Occipital lobe (tissue), 1 donor: ENCODE measurements at regions not wholly inside any gene's neighbourhood (a gene's known extent, or its start where the extent isn't known, plus 50 kb on each side); places are given as distances from the start of the nearest gene placed in this dataset.

Experiments
- DNase-seq: peaks from one replicate; lab custom pipeline; 2025; lab: John Stamatoyannopoulos, UW

DNA sequence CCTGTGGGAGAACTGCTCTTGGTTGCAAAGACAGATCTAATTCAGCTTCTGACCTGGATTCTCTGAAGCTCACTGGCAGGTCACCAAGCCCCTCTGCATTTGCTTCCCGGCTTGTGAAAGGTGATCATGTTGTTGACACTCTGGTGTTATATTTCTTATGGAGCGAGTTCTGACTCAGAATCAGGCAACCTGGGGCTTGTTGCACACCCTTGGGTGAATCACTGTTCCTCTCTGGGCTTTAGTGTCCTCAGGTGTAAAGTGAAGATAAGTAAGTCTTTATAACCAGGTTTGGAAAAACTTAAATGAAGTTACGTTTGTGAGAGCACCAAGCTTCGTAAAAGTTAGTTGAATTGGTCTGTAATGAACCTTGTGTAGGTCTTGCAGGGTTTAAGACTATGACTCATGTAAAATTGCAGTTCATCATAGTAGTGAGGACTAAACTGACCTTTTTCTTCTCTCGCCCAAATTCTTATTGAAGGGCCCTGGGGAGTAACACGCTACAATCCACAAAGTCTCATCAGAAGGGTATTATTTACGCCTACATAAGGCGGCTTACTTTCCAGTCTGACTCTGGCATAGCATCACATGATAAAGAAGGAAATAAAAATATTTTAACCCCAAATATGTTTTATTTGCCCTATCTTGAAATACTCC lies 218.6 kb downstream of the TMEM38B start:
- DNase-seq = no peak

DNA sequence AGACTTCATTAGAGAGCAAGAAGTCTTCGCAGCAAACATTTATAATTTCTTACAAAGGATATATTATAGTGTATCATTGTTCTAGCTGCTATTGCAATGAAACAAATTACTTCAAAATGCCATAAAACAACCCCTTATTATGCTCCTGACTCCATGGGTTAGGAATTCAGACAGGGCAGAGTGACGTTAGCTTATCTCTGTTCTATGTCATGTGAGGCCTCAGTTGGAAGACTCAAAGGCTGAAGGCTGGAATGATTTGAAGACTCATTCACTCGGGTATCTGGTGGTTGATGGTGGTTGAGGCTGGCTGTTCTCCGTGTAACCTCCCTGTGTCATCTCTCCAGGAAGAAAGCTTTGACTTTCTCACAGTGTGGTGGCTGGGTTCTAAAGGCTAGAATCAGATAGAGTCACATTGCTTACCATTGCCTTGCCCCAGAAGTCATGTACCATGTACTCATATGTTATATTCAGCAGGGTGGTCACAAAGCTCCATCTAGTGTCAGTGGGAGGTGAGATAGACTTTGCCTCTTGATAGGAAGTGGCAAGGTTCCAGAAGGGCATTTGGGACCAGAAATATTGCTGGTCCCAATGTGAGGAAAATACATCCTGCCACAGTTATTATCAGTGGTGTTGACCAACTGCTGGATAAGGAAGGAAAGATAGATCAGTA lies 226.9 kb downstream of the TMEM38B start:
- DNase-seq = no peak

DNA sequence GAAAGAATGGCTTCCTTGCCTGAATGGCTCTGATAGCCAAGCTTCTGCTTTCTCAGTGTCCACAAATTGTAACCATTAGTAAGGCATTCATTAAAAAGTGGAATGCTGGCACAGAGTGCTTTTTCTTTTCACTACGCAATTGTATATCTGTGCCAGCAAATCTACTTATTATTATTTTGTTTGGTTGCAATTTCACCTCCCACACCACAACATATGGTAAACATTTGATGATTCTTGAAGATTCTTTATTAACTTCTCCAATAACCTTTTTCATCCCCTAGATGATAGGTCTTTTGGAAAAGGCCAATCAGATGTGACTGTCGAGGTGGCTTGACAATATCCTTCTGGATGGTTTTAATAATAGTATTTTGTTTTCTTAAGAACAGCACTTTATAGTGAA lies 234.1 kb downstream of the TMEM38B start:
- no peak for DNase-seq

DNA sequence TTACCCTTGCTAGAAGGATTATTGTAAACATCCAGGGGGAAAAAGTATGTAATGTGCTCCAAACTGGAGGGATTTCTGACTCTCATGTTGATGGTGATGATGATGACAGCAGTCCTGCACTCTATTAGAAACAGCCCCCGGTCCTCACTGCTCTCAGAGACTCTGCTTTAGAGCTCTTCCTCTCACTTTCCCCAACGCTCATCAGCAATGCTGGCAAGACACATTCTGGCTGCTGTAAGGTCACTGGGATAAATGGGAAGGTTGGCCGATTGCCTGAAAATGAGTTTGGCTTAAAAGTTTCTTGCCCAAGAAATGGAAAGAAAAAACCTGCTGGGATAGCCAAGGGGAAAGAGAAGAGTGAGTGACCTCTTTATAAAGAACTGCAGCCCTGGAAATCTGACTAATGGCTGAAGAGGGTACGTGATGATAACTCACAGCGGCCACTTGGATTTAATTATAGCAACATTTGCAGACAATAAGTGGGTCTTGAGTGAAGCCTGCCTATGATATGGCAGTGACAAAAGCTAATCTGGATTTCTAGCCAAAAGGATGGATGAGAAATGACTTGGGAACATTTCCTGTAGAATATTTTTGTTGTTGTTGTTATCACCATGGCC lies 235.8 kb downstream of the TMEM38B start:
- no peak for DNase-seq

DNA sequence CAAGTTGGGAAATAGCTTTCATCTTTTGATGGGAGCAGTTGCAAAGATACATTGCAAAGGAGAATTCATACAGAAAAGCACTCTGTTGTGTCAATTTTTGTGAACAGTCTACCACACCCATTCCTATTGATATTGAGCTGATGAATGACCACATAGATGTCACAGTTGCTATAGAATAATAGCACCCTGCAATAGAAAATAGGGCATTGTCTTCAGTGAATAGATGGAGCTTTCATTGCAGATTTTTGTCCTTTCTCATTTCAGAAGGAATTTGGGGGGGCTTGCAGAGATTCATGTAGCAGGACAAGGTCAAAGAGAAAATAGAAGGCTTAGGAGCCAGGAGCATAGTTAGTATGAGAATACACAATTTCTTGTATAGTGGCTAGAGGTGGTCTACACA lies 237.9 kb downstream of the TMEM38B start:
- no peak for DNase-seq

DNA sequence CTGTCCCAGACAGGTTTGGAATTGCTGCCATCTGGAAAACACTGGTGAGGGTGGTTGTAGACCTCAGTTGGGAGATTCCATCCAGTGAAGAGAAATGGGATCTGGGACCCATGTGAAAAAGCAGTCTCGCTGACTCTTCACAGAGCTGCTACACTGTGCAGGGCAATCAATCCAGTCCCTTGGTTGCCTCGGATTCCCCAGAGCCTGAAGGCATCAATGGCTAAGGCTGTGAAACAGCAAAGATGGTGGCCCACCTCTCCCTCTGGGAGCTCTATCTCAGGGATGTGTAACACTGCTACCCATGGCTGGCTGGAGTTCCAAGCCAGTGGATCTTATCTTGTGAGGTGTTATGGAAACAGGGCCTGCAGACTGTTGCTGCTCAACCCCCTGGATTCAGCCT lies 256.1 kb downstream of the TMEM38B start:
- DNase-seq = no peak

DNA sequence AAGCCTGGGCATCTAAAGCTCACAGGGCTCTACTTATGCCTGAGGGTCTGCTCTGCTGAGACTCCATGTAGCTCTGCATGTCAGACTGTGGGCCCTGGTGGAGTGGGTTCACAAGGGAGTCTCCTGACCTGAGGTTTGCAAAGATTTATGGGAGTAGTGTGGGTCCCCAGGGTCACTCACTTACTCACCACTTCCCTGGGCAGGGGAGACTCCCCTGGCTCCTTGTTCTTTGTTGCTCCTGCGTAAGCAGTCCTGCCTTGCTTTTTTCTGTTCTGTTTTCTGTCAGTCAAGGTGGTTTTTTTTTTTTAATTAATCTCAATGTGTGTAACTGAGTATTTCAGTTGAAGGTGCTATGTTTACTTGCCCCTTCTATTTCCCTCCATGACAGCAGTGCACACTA lies 256.6 kb downstream of the TMEM38B start:
- no peak for DNase-seq

DNA sequence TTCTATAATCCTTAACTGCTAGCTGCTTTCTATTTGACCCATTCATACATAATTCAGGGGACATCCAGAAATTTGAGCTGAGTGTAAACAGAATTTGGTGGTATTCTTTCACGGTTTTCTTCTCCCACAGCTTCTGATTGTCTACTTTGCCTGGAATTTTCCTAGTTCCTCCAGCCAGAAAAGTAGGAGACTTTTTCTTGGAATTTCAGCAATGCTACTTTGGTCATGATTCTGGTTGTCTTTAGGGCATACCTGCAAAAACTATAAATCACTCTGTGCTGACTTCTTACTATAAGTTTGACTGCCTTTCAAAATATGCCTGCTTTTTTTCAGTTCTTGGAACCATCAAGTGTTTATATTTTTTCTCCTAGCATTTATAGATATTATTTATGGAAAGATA lies 260.2 kb downstream of the TMEM38B start:
- DNase-seq = no peak

DNA sequence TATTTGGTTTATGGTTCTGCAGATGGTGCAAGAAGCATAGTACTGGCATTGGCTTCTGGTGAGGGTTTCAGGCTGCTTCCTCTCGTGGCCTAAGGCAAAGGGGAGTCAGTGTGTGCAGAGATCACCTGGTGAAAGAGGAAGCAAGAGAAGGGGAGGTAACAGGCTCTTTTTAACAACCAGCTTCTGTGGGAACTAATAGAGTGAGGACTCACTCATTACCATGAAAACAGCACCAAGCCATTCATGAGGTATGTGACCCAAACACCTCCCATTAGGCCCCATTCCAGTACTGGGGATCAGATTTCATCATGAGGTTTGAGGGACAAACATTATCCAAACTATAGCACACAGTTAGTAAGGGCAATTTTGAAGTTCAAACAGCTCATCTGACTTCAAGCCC lies 263.5 kb downstream of the TMEM38B start:
- DNase-seq = no peak

DNA sequence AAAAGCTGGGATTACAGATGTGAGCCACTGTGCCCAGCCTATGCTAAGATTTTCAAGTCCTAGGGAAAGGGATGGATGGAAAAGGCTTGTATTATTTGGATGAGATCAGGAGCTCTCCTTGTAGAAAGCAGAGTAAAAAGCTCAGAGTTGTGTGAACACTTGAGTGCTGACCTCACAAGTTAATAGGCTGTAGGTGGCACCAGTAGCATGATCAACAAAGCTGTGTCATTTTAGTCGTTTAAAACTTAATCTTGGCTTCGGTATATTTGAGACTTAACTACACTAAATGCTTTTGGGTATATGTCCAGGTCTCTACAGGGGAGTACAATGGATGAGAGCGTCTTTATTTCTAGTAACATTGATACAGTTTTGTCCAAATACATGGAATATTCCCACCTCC lies 264.2 kb downstream of the TMEM38B start:
- DNase-seq = no peak

DNA sequence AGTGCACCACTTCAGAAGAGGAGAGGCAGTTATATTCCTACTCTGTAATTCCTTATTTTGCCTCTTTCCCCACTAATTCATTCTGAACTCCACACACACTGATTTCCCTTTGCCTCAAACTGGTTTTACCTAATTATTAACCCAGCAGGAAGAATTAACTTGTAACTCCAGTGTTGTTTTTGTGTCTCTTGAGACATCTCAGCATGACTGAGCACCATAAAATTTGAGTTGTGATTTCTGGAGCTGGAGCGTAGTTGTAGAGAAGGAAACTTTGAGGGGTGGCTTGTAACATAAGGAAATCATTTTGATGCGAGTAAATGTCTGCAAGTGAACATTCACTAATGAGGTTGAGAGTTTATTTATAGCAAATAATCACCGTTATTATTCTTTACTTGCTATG lies 265.2 kb downstream of the TMEM38B start:
- no peak for DNase-seq

DNA sequence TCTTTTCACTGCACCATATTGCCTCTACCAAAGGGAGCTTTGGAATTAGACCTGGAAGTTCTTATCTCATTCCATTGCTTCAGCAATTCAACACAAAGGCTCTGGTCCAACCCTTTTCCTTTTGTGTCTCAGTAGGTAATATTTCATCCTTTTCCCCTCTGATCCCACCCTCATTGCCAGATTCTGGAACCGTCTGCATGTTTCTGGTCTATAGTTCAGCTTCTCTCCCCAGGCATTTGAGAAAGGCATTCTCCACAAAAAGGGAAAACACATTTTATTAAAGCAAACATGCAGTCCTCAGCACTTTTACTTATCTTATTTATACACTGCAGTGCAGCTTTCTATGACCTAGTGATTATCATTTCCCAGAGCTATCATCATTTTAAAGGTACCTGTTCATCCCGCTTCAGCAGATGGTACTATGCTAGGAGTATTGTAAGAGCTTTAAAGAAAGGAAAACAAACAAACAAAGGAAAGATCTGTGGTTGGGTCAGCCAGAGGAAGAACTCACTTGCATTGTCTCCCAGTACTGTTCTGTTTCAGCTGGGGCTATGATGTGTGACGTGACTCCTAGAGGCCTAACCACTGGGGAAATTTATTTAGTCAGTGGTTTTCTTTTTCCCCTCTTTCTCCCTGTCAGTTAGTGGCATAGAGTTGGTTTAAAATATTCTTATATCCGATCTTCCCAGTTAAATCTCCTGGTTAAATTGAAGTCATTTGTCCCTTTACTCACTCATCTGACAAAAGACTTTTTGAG lies 269.2 kb downstream of the TMEM38B start:
- no peak for DNase-seq

DNA sequence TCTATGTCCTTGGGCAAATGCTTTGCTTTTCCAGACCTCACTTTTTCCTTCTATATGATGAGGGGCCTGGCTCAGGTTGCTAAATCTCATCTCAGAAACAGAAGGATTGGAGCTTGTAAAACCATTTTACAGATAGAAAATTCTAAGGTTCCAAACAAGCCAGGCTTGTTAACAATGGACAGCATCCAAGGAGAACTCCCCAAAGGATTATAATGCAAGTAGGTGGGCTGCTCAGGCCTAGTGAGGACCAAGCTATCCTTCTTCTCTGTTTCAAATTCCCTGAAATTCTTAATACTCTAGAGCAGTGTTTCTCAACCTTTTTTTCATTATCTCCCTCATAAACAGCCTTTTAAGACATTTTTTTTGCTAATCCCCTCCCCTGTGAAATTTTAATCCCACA lies 269.8 kb downstream of the TMEM38B start:
- DNase-seq = no peak

DNA sequence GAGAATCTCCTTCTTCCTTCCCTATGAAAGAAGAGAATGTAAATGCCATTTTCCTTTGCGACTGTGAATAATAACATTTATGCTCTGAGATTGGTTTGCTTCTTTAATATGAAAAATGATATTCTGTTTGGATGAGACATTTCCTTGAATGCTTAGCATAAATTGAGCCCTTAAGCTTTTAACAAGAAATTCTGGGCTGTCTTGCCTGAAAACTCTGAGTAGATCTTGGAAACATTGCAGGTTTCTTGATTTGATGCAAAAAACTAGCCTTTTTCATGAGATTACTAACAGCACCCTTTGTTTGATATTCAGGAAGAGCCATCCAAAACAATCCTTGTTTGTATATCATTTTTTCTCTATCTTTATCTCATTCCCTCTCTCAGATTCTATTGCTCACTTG lies 272.5 kb downstream of the TMEM38B start:
- DNase-seq = no peak

DNA sequence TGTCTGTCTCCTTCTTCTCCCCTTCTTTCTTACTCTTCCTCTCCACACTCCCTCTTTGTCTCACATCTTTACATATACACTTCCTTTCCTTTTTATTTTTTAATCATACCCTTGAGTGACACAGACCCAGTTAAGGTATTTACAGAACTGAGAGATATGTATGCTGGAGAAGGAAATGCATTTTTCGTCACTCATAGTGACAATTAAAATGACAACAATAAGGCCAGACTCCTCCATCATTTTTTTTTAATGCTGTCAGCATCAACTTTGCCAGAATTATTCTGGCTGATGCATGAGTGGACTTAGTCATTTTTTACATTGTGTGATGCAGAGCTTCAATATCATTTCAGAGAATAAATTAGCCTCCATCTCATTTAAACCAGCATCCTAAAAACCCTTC lies 272.9 kb downstream of the TMEM38B start:
- no peak for DNase-seq

DNA sequence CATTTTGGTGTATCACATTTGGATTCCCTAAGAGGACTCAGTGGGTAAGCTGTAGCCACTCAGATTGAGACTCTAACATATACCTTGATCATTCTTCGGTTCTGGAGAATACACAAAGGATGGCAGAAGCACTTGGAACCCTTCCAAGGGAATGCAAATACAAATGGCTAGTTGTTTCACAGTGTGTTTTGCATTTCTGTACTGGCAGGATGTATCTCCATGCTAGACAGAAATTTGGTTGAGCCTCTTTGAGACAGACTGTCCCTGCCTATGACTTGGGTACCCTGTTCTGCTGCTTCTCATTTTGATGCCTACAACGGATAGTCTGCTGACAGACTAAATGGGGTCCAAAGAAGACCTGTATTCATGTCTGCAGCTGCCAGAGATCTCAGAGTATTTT lies 273.5 kb downstream of the TMEM38B start:
- DNase-seq = no peak

DNA sequence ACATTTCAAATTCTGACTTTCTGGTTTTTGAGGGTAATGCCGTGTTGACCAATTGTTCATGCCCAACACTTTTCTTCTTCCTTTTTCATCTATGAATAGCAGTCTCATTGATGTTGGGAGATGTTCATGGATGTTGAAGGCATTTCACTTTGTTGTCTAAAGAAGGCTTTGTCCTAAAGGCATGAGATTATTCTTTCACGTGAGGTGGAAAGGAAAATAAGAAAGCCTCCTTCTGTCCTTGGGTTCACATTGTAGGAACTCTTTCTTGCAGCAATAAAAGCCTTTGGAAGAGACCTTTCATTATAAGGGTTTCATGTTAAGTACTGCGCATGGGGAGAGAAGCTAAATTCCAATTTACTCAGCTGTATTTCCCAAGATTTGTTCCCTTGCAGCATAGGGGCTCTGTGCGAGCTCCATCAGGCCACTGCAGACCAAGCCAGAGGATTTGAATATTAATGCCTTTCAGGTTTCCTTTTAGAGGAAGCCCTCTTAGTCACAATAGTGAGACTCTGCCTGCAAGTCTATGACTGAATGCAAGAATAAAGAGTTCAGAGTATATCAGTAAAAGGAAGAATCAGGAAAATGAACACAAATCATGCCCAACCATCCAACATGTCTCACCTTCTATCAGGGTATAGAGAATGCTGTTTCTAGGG lies 274.6 kb downstream of the TMEM38B start:
- no peak for DNase-seq

DNA sequence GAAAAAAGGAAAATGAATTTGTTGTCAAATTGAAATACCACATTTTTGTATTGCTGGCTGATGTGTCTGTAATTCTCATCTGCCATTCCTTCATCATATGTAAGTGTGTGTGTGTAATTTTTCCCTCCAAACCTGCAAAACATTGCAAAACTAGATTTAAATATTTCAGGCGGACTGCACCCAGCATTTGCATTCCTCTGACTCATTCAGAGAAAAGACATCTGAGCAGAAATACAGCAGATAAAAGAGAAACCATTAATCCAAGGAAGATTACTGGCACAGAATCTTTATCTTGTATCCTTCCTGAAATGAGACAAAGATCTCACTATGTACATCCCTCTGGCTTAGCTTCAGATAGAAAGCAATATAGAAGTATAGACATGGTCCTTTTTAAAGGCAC lies 275.3 kb downstream of the TMEM38B start:
- DNase-seq = no peak

DNA sequence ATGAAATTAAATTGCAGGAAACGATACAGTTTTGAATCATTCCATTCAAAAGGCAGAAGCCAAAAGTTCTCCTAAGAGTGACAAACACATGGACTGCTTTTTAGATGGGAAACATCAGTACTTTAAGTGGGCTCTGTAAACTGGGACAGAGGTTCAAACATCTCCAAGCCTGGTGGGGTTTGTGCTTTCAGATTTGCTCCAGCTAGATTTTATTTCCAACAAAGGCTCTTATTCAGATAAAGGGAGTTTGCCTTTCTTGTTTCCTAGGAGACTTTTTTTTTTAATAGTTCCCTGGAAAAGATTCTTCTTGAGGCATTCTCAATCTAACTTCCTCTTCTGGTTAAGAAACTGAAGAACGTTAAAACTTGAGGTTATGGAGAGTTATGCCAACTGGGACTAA lies 277.6 kb downstream of the TMEM38B start:
- DNase-seq = no peak

DNA sequence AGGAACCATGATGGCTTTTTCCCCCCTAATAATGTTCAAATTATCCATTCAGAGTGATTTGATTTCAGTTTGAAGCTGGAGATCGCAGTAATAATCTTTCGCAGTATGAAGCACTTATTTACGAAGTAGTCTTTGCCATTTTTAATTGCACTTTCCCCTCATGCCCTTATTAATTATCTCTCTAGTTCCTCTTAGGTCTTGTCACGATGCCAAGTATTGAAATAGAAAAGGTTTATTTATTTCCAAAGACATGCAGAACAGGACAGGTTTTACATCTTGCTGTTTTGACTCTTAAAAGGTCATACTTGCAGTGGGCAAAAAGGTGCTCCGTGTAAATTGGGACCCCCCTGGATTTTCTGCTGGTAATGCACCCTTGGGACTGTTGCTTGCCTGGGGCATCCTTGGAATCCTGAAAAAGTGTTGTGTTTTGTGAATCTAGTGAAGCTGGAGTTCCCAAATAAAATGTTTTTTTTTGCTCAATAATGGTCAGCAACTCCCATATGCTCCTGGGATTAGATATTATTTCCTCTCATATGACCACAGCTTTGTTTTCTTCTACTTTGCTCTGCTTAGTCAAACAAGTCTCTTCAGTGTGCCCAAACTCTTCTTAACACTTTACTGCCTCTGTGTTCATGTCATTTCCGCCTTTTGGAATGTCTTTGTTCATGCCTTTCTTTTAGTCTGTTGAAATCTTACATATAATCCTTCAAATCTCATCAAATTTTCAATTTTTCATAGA lies 278.3 kb downstream of the TMEM38B start:
- DNase-seq = no peak

DNA sequence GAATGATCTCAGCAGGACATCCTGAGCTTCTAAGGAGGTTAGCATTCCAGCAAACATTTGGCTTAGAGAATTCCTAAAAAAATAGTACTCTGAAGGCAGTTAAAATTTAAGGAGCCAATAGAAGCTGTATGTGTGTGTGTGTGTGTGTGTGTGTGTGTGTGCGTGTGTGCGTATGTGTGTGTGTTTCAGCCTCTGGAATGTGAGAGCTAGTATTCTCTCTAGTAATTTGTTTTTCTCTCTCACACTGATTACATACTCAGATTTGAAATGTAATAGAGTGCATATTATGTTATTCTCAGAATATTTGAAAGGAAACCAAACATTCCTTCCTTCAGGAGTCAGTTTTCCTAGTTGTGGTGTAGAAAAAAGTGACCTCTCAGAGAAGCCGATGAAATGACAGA lies 279.6 kb downstream of the TMEM38B start:
- no peak for DNase-seq
